22Rv1 (cell line): ENCODE measurements at regions not wholly inside any gene's neighbourhood (a gene's known extent, or its start where the extent isn't known, plus 50 kb on each side); places are given as distances from the start of the nearest gene placed in this dataset.

Experiments
- CTCF ChIP-seq: fragments of 450-650 bp; IDR thresholded peaks from 2 replicates; pipeline ENCODE4 v1.5.1; 2017; ENCODE audit warnings: mild to moderate bottlenecking
- ZFX ChIP-seq: fragments of 450-650 bp; IDR thresholded peaks from 2 replicates; pipeline ENCODE4 v1.6.1; 2017; ENCODE audit warnings: antibody characterized with exemption, borderline replicate concordance

GRCh38 chr9:28045051-28045450, 471.8 kb upstream of the C9orf72 start:
- TF ChIP-seq CTCF (no peak), ZFX (no peak)
